Activated naive CD4-positive, alpha-beta T cell treated with anti-CD3 and anti-CD28 coated beads, Interleukin-2, amount 10 ng/mL, durations not matched to agents 7 days and 5 days (primary cell): ENCODE measurements at regions not wholly inside any gene's neighbourhood (a gene's known extent, or its start where the extent isn't known, plus 50 kb on each side); places are given as distances from the start of the nearest gene placed in this dataset.
"Not testable (repeated sequence)": the region's sequence is repeated elsewhere in the genome, so short reads cannot be mapped to it uniquely, and the experiment has no call there.

Source experiments
- CTCF ChIA-PET: fragments of 350-600 bp; sonication (Branson Sonifier 250); formaldehyde crosslinking; loops from one replicate; lab custom pipeline; 2021; ENCODE audit warnings: antibody characterized with exemption; lab: Charles Lee
- DNase-seq: peaks from one replicate; pipeline ENCODE4 v3.0.0-alpha.2; 2020
- H3K27ac Mint-ChIP-seq: one replicate; pipeline ENCODE4 v1.8.0; 2021; ENCODE audit warnings: mild to moderate bottlenecking, moderate library complexity, mixed read lengths
- H3K27me3 Mint-ChIP-seq: one replicate; pipeline ENCODE4 v1.8.0; 2021; ENCODE audit warnings: mild to moderate bottlenecking, mixed read lengths
- H3K36me3 Mint-ChIP-seq: one replicate; pipeline ENCODE4 v1.8.0; 2021; ENCODE audit warnings: mixed read lengths
- H3K4me1 Mint-ChIP-seq: one replicate; pipeline ENCODE4 v1.8.0; 2021; ENCODE audit warnings: mixed read lengths
- H3K4me3 Mint-ChIP-seq: one replicate; pipeline ENCODE4 v1.8.0; 2021; ENCODE audit warnings: mild to moderate bottlenecking, moderate library complexity, mixed read lengths
- H3K9me3 Mint-ChIP-seq: one replicate; pipeline ENCODE4 v1.8.0; 2021; ENCODE audit warnings: mixed read lengths

DNA sequence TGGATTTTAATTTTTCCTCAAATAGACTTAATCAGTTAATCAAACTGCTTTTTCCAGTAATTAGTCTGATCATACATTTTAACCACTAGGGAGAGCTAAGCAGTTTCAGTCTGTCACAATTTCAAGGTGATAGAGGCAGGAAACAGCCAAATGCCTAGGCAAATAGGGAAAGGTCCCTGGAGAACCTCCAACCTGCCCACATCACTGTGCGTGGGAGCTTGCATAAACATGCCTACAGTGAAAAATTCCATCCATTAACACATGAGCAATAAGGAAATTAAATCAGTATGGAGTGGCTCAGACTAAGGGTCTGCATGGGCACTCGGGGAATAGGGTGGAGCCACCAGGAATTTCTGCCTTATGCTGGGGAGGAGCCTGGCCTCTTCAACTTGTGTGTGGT, 74.6 kb downstream of the AASDHPPT start:
- no peaks in the 10 kb centered on the region for H3K9me3 Mint-ChIP-seq
- H3K4me3 Mint-ChIP-seq, result no peak overlapping the region
- no peak for DNase-seq
- H3K36me3 Mint-ChIP-seq, result no peaks in the 10 kb centered on the region
- no peaks in the 10 kb centered on the region for H3K4me1 Mint-ChIP-seq
- no peaks in the 10 kb centered on the region for H3K27me3 Mint-ChIP-seq
- CTCF ChIA-PET, result no interaction called here
- no peak overlapping the region for H3K27ac Mint-ChIP-seq

DNA sequence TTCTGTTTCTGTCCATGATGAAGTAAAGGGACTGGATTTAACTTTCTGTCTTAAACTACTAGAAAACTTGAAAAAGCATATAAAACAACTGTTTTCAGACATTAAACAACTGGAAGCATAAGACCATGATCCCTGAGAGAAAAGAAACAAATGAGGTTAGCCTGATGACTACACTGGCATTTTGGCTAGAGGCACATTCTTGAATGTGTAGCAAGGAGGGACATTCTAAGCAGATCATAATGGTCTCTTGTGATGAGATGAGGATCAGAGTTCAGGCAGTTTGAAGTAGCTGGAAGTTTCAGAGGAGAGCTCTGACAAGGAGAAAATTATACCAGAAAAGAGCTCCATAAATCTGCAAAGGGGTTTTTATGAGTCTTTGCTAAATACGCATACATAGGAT, 75.4 kb downstream of the AASDHPPT start:
- no peak for DNase-seq
- Mint-ChIP-seq H3K36me3 (no peaks in the 10 kb centered on the region), H3K4me1 (no peaks in the 10 kb centered on the region), H3K27ac (no peak overlapping the region), H3K9me3 (no peaks in the 10 kb centered on the region), H3K27me3 (no peaks in the 10 kb centered on the region), H3K4me3 (no peak overlapping the region)
- CTCF ChIA-PET, result no interaction called here

DNA sequence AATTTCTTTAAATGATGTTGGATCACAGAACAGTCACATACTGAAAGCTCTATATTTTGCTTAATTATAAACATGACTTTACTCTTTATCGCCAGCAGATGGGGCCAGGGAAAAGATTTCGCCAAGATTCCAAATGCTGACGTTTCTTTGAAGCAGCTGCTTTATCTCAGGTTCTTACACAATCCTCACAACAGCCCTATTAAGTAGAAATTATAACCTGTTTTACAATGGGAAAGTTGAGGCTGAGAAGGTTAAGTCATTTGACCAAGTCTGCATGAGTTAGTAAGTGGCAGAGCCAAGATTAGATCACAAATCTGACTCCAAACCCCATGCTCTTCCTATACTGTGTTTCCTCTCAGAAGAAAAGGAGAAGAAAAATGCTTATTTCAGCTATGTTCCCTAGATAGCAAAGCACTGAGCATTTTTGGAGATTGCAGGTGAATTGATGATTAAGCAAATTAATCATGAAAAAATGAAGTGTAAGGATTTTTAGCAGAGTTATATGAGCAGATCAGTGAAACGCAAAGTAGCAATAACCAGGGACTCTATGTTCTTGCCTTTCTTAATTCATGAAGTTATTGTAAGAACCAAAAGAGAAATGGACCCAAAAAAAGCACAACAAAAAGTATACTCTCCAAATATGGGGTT, 79.0 kb downstream of the AASDHPPT start:
- Mint-ChIP-seq H3K27me3 (no peaks in the 10 kb centered on the region), H3K4me3 (no peak overlapping the region), H3K36me3 (no peaks in the 10 kb centered on the region), H3K9me3 (no peaks in the 10 kb centered on the region), H3K27ac (no peak overlapping the region), H3K4me1 (no peaks in the 10 kb centered on the region)
- DNase-seq, result no peak
- CTCF ChIA-PET, result interaction anchor here (0.7 to 1.3 kb wide), 2 partner anchors 66 to 70 kb away, joined by 3 to 4 read pairs; no protein-coding TSS in a partner anchor

DNA sequence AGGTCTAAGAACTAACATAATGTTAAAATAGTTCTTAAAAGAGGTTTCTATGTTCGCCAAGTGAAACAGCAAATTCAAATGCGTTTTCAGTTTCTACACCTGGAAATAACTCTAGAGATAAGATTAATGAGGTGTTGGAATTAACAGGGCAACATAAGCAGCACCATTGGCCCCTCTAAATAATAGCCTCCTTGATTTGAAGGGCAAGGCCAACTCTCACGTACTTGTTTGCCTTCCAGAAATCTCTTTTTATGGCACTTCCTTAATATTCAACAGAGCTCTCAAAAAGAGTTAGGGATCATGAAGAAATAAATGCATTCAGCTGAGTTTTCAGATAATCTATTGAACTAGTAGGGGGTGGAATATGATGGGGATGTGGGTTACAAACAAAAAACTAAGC, 80.9 kb downstream of the AASDHPPT start:
- H3K4me1 Mint-ChIP-seq, result no peaks in the 10 kb centered on the region
- no peak overlapping the region for H3K4me3 Mint-ChIP-seq
- H3K27me3 Mint-ChIP-seq, result no peaks in the 10 kb centered on the region
- DNase-seq, result no peak
- no peaks in the 10 kb centered on the region for H3K36me3 Mint-ChIP-seq
- CTCF ChIA-PET, result no interaction called here
- H3K9me3 Mint-ChIP-seq, result no peaks in the 10 kb centered on the region
- no peak overlapping the region for H3K27ac Mint-ChIP-seq

DNA sequence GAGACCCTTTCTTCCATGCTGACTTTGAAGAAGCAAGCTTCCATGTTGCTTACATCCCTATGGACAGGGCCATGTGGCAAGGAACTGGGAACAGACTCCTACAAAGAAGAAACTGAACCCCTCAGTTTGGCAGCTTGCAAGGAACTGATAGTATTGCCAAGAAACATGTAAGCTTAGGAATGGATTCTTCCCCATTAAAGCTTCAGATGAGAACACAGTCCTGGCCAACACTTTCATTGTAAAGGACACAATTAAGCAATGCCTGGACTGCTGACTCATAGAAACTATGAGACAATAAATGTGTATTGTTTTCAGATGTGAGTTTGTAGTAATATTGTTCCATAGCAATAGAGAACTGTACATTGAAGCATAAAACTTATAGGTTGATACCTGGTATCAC, 82.4 kb downstream of the AASDHPPT start:
- CTCF ChIA-PET, result no interaction called here
- H3K27me3 Mint-ChIP-seq, result no peaks in the 10 kb centered on the region
- H3K9me3 Mint-ChIP-seq, result no peaks in the 10 kb centered on the region
- H3K36me3 Mint-ChIP-seq, result no peaks in the 10 kb centered on the region
- DNase-seq, result no peak
- H3K4me1 Mint-ChIP-seq, result no peaks in the 10 kb centered on the region
- no peak overlapping the region for H3K4me3 Mint-ChIP-seq
- no peak overlapping the region for H3K27ac Mint-ChIP-seq

DNA sequence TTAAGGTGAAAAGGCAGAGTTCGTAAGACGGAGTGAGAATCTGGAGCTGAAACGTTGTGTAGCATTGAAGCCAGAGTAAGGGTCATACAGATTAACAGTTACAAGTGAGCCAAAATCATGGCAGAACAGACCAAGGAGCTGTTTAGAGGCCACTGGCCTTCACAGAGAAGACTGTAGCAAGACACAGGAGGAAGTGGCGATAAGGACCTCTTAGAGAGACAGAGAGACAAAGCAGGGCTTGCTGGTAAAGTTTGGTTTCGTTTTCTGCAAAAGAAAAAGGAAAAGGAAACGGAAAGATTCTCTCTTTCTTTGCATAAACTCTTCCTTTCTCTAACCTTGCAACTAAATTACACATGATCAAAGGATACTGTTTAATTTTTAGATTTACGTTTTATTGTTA, 83.0 kb downstream of the AASDHPPT start:
- H3K4me1 Mint-ChIP-seq, result no peaks in the 10 kb centered on the region
- H3K9me3 Mint-ChIP-seq, result no peaks in the 10 kb centered on the region
- no peaks in the 10 kb centered on the region for H3K36me3 Mint-ChIP-seq
- DNase-seq, result no peak
- no peak overlapping the region for H3K27ac Mint-ChIP-seq
- H3K4me3 Mint-ChIP-seq, result no peak overlapping the region
- CTCF ChIA-PET, result no interaction called here
- no peaks in the 10 kb centered on the region for H3K27me3 Mint-ChIP-seq

DNA sequence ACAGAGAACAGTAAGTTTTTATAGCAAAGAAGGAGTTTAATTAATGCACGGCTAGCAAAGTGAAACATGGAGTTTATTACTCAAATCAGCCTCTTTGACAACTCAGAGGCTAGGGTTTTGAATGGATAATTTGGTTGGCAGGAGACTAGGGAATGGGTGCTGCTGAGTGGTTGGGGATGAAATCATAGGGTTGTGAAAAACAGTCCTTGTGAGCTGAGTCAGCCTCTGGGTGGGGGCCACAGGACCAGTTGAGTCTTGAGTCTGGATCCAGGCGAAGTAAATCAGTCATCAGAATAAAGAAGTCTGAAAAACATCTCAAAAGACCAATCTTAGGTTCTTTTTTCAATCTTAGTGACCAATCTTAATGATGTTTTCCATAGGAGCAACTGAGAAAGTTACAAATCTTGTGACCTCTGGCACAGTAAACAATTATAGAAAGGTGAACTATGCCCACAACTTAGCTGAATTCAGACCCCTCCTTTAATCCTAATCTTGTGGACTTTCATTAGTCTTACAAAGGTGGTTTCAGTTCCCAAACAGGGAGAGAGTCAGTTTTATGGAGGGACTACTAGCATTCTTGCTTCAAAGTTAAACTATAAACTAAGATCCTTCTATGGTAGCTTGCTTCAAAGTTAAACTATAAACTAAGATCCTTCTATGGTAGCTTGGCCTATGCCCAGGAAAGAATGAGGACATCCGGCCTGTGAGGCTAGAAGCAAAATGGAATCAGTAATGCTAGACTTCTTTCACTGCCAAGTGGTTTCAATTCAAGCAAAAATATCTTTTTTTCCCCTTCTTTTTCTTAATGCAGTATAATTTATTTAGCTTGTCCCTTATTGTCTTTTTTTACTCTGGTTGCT, 84.5 kb downstream of the AASDHPPT start:
- no peaks in the 10 kb centered on the region for H3K27me3 Mint-ChIP-seq
- CTCF ChIA-PET, result no interaction called here
- H3K9me3 Mint-ChIP-seq, result peaks cover under 1% of the 10 kb centered on the region
- no peak overlapping the region for H3K4me3 Mint-ChIP-seq
- H3K36me3 Mint-ChIP-seq, result no peaks in the 10 kb centered on the region
- no peaks in the 10 kb centered on the region for H3K4me1 Mint-ChIP-seq
- H3K27ac Mint-ChIP-seq, result no peak overlapping the region
- no peak for DNase-seq

DNA sequence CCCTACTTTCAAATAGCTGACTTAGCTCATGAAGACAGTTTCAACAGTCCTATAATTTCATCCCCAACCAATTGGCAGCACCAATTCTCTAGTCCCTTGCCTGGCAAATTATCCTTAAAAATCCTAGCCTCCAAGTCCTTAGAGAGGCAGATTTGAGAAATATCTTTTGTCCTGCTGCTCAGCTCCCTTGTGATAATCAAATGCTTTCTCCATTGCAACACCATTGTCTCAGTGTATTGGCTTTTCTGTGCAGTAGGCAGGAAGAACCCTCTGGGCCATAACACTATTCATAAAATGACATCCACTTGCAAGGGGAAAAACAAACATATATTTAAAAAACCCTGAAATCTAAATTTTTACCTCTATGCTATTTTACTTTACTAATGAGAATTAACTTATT, 89.6 kb downstream of the AASDHPPT start:
- no peaks in the 10 kb centered on the region for H3K4me1 Mint-ChIP-seq
- CTCF ChIA-PET, result no interaction called here
- no peaks in the 10 kb centered on the region for H3K36me3 Mint-ChIP-seq
- H3K4me3 Mint-ChIP-seq, result no peak overlapping the region
- H3K27me3 Mint-ChIP-seq, result no peaks in the 10 kb centered on the region
- DNase-seq, result no peak
- no peak overlapping the region for H3K27ac Mint-ChIP-seq
- H3K9me3 Mint-ChIP-seq, result peaks cover 7% of the 10 kb centered on the region

DNA sequence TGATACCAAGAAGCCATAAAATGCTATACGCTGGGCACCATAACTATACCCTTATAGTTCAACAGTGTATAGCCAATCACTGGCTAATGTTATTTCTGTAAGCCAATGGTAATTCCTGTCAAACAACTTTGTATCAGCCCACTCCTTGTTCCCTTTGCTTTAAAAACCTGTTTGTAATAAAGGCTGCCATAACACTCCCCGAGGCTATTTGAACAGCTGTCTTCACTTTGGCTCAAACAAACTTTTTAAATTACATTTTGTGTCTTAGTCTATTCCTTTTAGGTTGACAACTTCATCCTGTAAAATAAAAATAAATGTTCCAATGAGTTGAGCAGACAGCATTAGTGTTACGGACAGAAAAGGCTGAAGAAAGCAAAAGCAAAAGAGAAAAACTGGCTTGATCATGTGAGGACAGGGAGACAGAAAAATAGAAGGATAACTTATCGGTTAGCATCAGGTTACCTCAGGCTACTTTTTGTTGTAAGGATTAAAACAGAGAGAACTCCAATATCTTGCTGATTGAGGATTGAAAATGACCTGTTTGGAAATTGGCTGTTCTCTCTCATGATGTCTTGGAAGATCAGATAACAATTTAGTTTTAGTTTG, 95.0 kb downstream of the AASDHPPT start:
- peaks cover 4% of the 10 kb centered on the region for H3K9me3 Mint-ChIP-seq
- DNase-seq, result no peak

DNA sequence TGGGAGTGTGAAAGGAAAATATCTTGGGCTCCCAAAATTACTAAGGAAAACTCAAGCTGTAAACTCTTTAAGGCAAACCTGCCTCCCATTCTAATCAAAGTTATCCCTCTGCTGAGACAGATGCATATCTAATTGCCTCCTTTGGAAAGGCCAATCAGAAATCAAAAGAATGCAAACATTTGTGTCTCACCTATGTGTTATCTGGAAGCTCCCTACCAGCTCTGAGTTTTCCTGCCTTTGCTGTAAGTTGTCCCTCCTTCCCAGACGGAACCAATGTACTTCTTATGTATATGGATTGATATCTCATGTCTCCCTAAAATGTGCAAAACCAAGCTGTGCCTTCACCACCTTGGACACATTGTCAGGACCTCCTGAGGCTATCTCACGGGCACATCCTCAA, 95.8 kb downstream of the AASDHPPT start:
- H3K4me1 Mint-ChIP-seq, result no peaks in the 10 kb centered on the region
- H3K27me3 Mint-ChIP-seq, result no peaks in the 10 kb centered on the region
- CTCF ChIA-PET, result no interaction called here
- no peaks in the 10 kb centered on the region for H3K36me3 Mint-ChIP-seq
- H3K4me3 Mint-ChIP-seq, result no peak overlapping the region
- no peak overlapping the region for H3K27ac Mint-ChIP-seq
- peaks cover 1% of the 10 kb centered on the region for H3K9me3 Mint-ChIP-seq
- no peak for DNase-seq

More for the DNA sequence above, 95.0 kb downstream of the AASDHPPT start:
- CTCF ChIA-PET, result no interaction called here
- no peaks in the 10 kb centered on the region for H3K27me3 Mint-ChIP-seq
- H3K4me3 Mint-ChIP-seq, result no peak overlapping the region
- H3K4me1 Mint-ChIP-seq, result no peaks in the 10 kb centered on the region
- no peak overlapping the region for H3K27ac Mint-ChIP-seq
- H3K36me3 Mint-ChIP-seq, result no peaks in the 10 kb centered on the region

DNA sequence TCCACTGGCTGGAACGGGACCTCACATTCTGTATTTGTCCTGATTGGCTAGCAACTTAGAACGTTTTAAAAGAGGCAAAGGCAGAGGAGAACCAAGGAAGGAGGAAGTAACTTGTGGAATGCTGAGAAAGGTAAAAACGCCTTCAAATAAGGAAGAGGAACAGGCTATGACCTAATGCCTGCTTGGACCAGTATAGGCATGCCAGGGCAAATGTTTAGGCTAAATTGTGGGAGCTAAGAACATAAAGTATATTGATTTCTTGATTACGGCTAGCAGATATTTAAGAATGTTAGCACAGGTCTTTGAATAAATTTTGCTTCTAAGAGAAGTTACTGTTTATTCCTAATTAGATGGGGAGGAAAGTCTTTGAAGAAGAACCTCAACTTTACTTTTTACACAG, 96.5 kb downstream of the AASDHPPT start:
- H3K9me3 Mint-ChIP-seq, H3K27me3 Mint-ChIP-seq, H3K4me1 Mint-ChIP-seq, H3K36me3 Mint-ChIP-seq, DNase-seq, CTCF ChIA-PET, H3K4me3 Mint-ChIP-seq, H3K27ac Mint-ChIP-seq: not testable (repeated sequence)

DNA sequence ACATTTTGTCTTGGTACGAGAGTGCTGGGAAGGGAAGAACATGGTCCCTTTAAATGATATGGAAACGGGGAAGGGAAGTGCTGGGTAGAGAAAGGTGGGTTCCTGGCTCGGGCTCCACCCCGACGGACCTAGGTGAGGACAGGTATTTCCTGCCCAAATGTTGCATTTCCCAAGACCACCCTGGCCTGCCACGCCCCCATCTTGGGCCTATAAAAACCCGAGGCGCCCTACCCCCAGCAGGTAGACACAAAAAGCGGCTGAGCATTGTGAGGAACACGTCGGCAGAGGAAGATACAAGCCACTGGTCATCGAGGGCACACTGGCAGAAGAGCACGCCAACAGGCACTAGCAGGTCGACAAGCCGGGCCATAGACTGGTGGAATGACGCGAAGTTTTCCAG, 99.4 kb downstream of the AASDHPPT start:
- CTCF ChIA-PET, result no interaction called here
- Mint-ChIP-seq H3K36me3 (no peaks in the 10 kb centered on the region), H3K27me3 (no peaks in the 10 kb centered on the region), H3K9me3 (peaks cover 4% of the 10 kb centered on the region), H3K4me3 (no peak overlapping the region), H3K4me1 (no peaks in the 10 kb centered on the region), H3K27ac (no peak overlapping the region)
- DNase-seq, result no peak

DNA sequence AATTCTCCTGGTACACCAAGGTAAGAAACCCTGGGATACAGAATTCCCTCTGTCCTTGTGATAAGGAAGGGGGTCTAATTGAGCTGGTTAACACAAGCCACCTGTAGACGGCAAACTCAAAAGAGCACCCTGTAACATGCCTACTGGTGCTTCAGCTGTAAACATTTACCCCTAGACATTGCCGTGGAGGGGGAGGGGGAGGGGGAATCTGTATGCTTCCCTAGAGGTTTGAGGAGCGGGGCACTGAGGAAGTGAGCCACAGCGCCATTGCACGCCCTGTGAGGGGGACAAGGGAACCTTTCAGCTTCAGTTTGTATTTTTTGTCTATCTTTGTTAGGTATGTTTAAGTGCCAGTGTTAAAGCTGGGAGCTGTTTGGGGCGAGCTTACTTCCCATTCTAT, 99.8 kb downstream of the AASDHPPT start:
- CTCF ChIA-PET, result no interaction called here
- Mint-ChIP-seq H3K27me3 (no peaks in the 10 kb centered on the region), H3K4me3 (no peak overlapping the region), H3K27ac (no peak overlapping the region), H3K9me3 (peaks cover 4% of the 10 kb centered on the region), H3K4me1 (no peaks in the 10 kb centered on the region), H3K36me3 (no peaks in the 10 kb centered on the region)
- DNase-seq, result no peak

DNA sequence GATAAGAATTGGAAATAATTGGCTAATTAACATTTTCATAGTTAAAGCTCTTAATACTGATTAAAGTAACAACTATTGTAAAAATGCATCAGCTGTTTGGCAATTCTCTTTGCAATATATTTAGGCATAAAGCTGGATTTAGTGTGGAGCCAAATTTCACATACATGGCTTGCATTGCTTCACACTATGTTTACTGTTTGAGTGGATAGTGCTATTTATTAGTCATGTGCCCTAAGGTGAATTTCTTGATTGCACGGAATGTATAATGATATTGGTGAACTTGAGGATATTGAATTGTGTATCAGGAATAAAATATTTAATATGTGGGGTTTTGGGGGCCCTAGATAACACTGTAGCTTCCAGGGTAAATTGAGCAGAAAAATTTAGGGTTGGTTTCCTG, 100.9 kb downstream of the AASDHPPT start:
- no peaks in the 10 kb centered on the region for H3K36me3 Mint-ChIP-seq
- no peak overlapping the region for H3K4me3 Mint-ChIP-seq
- no peak for DNase-seq
- no peaks in the 10 kb centered on the region for H3K27me3 Mint-ChIP-seq
- H3K9me3 Mint-ChIP-seq, result peaks cover 4% of the 10 kb centered on the region
- no peaks in the 10 kb centered on the region for H3K4me1 Mint-ChIP-seq
- no peak overlapping the region for H3K27ac Mint-ChIP-seq
- CTCF ChIA-PET, result no interaction called here

DNA sequence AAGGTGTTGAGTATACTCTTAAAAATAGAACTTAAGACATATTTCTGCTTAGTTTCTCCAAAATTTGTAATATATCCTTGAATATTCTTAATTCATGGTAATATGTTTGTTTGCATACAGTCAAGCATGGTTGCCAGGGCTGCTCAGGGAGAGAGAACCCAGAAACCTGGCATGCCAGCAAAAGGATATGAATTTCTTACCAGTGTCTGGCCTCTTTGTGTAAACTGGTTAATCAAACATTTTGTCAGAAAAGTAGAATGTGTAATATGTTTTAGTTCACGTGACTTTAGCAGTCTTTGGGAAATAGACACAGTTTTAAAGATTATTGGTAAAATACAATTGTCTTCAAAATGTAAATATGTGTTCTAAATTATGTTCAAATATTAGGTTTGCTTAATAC, 101.6 kb downstream of the AASDHPPT start:
- Mint-ChIP-seq H3K4me3 (no peak overlapping the region), H3K9me3 (peaks cover 4% of the 10 kb centered on the region), H3K27ac (no peak overlapping the region), H3K4me1 (no peaks in the 10 kb centered on the region), H3K36me3 (no peaks in the 10 kb centered on the region), H3K27me3 (no peaks in the 10 kb centered on the region)
- no peak for DNase-seq
- CTCF ChIA-PET, result no interaction called here
